COLO829 (cell line): ENCODE measurements at regions not wholly inside any gene's neighbourhood (a gene's known extent, or its start where the extent isn't known, plus 50 kb on each side); places are given as distances from the start of the nearest gene placed in this dataset.

Experiments used
- DNase-seq: peaks from one replicate; pipeline ENCODE4 v3.0.0; 2012; ENCODE audit warnings: low spot score

DNA sequence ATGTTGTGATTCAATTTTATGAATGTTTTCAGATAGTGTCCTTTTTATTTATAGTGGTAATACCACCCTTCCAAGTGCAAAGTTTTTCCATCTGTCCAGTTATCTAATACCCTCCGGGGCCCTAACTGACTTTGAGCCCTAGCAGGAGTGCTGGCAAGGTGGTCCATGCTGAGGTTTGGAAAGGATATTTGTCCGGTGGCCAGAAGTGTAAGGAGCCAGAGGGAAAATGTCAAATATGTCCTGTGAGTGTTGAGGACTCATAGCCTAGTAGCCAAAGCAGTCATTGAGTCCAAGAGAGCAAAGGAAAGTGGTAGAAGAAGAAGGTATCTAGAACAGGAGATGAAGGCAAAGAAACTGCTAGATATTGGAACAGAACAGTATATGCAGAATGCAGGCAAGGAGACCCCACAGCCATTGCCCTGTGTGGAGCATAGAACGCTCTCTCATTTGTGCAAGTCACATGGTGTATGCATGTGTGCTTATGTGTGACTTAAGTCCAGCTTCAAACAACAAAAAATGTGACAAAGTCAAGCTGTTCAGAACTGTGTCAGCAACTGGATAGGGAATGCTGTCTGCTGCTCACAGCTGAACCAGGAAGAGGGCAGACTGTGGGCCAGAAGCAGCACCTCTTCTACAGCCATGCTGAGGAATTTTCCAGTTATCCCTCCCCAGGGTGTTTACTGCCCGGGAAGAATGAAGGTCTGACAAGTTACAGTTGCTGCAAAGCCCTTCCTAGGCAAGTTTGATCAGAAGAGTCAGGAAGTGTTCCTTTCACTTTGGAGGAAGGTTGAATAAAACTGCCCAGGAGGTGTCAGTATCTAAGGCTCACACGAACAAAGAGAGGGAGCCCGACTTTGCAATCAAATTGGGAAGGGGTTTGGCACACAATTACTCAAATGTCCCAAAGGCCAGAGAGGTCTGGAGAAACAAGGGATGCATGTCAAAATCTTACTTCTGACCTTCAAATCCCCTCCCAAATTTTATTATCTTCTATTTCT, 463.3 kb upstream of the DMAC1 start:
- DNase-seq: no peak

DNA sequence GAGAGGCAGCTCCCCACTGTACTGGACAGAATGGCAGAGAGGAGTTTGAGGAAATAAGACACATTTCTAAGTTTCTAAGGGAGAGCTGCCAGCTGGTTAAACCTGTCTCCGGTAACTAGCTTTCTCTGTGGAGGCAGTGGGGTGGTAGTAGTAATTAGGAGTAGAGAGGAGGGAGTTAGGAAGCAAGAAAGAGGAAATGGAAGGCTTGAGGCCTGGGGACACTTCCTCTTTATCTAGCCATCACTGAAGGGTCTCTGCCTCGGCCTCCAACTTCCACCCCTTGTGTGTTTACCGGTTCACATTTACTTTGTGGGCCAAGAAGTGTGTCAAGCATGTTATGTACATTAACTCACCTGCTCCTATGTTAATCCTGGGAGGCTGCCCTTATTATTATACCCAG, 462.2 kb upstream of the DMAC1 start:
- DNase-seq: no peak

DNA sequence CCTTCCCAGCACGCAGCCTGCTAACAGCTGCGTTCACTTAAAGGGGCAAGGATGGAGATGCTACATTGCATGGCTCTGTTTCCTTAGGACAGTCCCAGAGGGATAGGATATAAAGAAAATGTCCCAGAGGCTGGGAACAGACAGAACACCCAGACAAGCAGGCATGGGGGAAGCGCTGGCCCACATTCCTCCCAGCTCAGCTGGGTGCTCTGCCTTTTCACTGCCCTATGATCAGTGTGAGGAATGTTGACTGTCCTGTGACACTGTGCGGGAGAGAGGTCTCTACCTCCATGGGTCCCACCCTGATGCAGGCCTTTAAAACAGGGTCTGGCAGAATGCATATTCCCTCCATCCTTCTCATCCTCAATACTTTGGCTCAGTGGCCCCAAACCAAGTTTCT, 459.4 kb upstream of the DMAC1 start:
- no peak for DNase-seq

DNA sequence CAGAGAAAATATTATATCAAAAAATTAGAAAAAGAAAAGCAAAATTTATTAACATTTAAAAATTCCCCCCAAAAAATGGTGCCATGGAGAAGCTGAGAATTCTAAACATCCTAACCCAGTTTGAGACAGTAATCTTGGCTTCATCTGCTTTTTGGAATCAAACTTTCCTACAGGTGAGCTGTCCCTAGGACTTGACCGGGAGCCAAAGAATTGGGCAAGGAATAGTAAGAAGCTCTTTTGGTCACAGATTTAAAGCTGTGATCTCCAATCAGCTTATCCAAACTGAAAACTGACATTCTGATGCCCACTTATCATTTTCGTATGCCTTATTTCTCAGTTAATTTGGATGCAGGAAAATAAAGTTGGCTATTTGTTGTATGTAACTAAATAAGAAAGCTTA, 457.3 kb upstream of the DMAC1 start:
- DNase-seq: no peak

DNA sequence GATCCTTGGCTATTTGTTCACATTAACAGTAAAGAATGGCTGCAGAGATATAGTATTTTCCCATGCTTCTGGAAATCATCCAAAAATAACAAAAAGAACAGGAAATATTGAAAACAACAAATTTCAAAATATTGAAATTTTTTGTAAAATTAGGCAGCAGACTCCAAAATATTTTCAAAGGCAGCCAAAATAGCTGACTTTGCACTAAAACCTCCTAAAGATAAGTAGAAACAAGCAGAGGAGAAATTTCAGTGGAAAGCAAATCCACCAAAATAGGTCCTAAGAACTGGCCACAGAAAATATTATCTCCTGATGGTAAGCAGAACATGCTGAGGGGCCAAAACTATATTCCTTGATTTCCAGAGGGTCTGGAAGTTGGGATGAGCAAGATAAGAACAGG, 456.3 kb upstream of the DMAC1 start:
- DNase-seq: no peak

DNA sequence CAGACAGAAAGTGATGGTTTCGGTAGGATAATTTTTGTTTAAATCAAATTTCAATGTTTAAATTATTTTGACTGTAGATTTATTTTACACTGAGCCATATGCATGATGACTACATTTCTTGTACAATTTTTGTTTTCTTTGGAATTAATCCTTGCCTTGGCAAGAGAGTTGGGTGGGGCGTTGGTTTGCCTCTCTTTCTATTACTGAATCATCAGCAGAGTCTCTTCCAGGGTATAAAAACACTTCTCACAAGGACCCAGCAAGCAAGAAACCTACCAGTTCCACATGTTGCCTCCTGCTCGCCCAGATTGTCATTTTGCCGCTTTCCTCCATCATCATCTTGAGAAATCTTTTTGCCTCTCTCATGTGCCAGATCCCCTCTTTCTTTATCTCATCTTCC, 455.0 kb upstream of the DMAC1 start:
- DNase-seq: no peak

DNA sequence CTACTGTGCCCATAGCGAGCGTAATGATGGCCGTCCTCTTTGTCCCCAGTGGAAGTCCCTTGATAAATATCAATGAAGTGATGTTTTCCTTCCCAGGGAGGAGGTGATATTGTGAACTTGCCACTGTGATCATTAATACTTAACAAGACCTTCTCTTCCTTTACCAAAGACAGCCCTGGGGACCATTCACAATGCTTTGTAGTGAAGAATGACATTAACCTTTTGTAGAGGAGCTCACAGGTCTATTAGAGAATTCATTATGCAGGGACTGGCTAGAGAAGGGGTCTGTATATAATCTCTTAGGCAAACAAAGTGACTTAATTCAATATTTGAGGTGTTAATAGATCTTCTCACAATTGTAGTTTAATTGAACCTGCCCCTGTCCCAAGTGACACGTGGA, 452.9 kb upstream of the DMAC1 start:
- DNase-seq: no peak

DNA sequence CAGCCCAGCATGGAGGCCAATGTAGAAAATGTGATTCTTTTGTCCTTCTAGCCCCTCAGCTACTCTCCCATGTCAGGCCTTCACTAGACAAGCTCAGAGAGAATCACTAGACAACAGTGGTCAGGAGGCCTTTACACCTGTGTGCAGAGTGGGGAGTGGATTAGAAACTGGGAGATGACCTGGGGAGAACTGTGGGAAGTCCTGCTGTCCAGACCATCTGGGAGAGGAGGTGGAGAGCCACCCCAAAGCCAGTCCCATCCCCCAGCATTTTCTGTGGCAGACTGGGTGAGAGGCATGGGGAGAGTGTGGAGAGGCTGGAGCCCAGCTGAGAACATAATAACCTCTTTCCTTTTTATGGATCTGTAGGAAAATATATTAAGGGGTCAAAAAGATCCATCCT, 452.0 kb upstream of the DMAC1 start:
- DNase-seq: no peak

DNA sequence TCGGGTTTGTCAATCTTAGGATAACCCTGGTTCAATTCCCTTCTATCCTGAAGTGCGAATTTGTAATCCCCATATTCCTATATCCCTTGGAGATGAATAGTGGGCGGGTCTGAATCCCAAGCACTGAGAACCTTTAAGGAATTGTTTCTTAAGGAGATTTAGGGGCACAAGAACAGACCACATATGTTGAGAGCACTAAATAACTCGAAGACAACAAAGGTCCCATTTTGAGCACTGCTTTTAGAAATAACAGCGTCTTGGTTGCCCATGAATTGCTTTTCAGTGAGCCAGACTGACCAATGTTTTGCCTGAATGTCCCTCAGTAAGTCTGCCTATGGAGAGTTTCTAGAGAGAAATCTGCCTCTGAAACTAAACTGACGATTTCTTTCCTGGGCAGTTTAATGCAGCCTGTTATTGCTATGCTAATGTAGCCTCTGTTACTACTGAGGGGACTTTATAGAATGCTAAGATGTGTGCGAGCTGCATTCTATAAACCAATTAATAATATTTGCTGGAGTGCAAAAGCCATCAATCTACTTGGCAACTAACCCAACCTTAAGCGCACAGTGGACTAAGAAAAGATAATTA, 445.0 kb upstream of the DMAC1 start:
- DNase-seq: no peak

DNA sequence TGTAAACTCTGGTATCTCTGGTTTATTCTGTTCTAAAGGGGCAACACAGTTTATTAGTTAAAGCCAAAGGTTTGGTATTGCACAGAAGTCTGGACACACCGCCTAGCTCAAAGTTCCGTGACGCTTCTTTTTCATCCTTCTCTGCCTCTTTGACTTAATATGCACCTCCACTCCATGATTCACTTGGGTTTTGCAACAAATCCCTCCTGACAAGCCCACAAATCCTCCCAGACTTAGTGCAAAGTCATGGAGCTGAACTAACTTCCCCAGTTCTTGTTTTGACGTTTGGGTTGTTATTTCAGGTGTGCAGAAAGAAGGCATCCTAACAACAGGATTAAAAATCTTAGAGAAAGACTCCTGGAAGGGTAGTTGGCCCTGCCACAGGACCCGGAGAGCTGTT, 441.6 kb upstream of the DMAC1 start:
- DNase-seq: no peak

DNA sequence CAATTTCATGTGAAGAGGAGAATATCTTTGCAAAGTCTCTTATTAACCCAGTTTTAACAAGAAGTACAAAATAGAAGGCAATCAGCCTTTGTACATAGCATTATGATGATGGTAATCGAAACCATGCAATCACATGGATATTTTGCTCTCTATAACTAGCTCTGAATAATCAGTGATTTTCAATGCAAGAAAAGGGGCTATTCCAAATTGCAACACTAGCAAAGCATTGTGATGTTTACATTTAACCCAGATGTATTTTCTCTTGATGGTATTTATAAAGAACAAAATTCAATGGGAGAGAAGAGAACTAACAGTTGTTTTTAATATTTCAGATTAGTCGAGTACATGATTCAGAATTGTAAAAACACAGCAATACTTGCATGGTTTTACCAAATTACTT, 437.5 kb upstream of the DMAC1 start:
- no peak for DNase-seq

DNA sequence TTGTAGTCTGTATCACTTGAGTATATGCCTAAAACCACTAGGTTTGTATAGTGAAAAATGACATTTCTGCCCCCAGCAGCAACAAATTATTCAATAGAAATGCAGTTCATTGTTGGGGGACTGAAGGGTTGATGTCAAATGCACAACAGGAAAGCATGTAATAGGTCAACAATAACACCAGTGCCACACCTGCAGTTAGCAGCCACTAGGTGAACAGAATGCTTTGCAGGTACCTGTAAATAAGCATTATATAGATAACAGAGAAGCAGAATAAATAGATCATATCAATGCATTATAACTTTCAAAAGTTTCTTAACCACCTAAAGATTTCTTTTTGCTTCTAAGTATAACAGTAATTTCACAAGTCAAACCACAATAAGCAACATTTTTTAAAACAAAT, 435.9 kb upstream of the DMAC1 start:
- DNase-seq: no peak

DNA sequence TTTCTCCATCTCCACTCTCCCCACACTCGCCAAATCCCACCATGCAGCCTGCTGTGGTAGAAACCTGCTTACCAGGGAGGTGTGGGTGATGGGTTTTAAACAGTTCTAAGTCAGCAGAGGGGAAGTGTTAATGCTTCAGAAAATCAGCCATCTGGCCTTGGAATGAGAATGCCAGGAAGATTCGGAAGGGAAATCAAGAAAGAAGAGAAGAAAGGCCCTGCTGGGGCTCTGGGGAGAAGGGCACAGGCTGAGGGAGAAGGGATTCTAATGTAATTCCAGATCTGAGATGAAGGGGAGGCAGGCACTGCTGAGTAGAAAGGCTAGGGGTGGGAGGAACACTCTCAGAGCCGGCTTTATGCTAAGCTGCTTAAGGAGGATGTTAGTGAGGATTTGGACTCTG, 434.7 kb upstream of the DMAC1 start:
- no peak for DNase-seq

DNA sequence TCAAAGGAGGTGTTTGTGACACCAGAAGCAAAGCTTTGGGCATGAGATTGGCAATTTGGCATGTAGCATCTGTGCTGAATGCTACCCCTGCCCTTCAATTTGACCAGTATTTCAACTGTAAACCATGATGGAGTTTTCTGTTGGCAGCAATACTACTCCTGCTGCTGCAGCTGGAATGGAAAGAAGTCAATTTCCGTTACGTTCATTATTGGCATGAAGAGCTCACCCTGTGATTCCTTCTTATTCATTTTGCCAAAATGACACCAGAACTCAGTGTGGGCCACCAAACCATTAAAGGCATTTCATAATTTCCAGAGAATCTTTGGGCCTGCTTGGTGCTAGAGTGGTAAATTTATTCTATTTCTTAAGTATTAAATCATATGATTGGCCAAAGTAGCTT, 433.1 kb upstream of the DMAC1 start:
- no peak for DNase-seq

DNA sequence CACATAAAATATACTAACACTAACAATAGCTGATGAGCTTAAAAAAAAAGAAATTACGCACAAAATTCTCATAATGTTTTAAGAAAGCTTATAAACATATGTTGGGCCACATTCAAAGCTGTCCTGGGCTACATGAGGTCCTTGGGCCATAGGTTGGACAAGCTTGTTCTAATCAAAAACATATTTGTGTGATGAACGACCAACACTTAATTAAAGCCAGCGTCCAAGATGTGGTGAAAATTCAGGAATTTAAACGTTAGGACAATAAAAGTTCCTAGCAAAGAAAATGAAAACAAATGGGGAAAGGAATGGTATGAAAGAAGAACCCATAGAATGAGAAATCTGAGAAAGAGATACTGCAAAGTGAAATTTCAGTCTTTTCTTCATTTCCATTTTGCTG, 429.6 kb upstream of the DMAC1 start:
- no peak for DNase-seq

DNA sequence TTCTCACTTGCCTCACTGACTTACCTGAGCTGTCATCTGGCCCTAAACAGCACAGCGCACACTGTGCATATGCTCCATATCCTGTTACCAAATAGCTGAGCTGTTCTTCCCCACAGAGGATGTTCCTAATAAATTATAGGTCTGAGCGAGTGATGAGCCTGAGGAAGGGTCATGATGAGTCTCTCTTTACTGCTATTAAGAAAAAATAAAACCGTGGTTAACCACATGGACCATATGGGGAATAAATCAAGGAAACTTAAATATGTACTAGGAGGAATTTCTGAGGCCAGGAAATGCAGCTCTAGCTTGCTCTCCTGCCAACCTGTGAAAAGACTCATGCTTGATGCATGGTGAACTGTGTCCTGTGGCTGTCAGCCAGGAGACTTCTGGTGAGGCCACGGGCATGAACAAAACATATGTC, 424.8 kb upstream of the DMAC1 start:
- no peak for DNase-seq

DNA sequence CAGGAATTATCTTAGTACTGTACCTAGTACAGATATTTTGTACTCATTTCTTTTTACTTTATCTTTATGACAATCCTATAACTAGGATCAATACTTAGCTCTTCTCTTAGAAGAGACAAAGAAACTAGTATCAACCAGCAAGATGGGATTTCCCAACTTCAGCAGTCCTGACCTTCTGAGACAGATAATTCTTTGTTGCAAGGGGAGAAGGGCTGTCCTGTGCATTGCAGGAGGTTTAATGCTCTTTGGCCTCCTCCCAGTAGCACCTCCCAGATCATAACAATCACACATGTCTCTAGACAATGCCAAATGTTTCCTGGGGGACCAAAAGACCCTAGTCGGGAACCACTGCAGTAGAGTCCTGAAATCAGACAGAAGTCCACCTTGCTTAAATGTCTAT, 424.3 kb upstream of the DMAC1 start:
- no peak for DNase-seq

DNA sequence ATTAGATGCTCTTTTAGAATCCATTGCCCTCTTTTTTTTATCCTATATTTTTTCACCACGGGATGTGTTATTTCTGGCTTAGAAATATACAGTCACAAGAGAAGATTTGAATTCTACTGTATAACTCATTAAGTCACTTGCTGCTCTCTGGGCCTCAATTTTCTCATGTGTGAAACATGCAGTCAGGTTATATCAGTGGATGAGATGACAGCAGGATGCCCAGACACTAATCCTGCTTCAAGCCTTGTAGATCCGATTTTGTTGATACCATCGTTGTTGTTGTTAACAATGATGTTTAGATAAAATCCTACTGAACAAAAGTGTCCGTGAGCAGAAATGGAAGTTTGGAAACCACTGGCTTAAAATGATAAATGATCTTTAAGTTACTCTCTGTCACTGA, 421.9 kb upstream of the DMAC1 start:
- DNase-seq: no peak

DNA sequence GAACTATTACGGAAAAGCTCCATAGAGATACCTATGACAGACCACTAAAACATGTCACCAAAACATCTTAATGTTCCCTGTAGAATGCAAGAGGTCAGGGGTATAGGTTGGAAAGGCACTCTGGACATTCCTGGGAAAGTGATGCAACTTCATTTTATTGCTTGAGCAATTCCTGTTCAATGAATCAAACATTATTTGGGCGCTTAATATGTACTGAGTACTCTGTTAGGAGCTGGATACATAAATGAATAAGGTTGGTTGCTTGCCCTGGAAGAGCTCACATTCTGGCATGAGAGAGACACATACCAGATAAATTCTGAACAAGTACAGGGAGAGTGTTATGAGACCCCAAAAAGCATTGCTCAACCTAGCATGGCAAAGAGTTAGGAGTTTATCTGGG, 408.9 kb upstream of the DMAC1 start:
- DNase-seq: no peak

DNA sequence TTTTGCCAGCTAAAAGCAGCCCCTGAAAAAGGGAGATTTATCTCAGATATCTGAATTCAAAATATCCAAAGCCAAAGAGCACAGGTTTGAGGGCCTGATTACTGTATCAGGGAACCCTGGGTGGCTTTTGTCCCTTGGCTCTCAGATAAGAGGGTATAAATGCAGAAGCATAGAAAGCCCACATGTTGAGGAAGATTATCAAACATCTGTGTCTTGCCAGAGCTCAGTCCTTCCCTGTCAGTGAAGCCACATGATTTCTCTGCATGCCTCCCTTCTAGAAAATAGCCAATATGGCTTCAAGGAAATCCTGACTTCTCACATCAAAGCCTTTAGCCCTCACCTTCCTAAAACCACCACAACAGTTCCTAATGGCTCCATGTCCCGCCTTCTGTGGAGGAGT, 408.0 kb upstream of the DMAC1 start:
- DNase-seq: no peak

DNA sequence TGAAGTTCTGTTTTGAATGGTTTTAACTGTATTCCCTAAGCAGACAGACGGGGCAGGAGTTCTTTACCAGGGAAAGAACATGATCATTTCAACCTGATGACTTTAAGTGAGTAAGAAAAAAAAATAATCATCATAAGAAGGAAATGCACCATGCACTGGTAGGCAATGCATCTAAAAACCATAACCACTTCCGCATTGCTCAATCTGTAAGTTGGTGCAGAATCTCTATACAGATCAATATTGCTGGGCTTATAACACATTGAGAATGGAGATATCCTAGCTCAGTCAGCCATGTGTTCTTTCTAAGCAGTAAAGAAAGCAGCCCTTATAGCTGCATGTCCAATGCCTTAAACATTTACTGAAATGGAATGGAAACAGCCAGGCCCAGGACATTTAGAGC, 407.1 kb upstream of the DMAC1 start:
- DNase-seq: no peak

DNA sequence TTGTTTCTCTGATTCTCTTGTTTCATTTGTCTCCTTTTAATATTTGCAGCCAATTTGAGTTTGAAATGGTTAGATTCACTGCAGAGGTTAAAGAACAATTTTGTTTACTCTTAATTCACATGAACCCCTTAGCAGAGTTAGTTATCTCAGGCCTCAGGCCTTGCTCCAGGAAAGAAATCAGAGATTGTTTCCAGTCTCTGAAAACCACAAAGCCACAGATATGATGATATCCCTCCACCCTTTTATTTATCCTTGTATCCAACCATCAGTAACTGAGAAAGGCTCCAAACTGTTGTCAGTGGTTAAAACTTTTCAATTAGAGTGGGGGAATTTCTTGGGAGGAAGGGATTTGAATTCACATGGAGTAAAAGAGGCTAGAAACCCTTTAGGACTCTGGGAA, 406.0 kb upstream of the DMAC1 start:
- DNase-seq: no peak

DNA sequence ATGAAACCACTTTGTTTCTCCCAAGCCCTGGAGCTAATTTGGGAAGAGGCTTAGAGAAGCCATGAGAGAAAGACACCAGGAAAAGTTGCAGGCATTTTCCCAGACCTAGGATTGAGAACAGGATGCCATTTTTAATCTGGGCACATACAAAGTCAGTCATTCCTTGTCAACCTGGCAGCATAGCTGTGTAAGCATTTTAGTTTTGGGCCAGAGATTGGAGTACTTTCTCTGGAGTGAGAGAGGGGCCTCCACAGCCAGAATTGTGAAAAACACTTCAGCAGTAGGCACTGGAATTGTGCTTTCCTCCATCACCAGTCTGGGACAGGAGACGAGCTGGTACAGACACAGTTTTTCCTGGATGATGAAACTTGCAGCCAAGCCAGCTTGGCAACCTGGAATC, 390.3 kb upstream of the DMAC1 start:
- DNase-seq: no peak
